ENCODE measurements at regions not wholly inside any gene's neighbourhood (a gene's known extent, or its start where the extent isn't known, plus 50 kb on each side); places are given as distances from the start of the nearest gene placed in this dataset.
A peak's percentile ranks its signal among the peaks of the same experiment; 100 is the strongest.

DNA sequence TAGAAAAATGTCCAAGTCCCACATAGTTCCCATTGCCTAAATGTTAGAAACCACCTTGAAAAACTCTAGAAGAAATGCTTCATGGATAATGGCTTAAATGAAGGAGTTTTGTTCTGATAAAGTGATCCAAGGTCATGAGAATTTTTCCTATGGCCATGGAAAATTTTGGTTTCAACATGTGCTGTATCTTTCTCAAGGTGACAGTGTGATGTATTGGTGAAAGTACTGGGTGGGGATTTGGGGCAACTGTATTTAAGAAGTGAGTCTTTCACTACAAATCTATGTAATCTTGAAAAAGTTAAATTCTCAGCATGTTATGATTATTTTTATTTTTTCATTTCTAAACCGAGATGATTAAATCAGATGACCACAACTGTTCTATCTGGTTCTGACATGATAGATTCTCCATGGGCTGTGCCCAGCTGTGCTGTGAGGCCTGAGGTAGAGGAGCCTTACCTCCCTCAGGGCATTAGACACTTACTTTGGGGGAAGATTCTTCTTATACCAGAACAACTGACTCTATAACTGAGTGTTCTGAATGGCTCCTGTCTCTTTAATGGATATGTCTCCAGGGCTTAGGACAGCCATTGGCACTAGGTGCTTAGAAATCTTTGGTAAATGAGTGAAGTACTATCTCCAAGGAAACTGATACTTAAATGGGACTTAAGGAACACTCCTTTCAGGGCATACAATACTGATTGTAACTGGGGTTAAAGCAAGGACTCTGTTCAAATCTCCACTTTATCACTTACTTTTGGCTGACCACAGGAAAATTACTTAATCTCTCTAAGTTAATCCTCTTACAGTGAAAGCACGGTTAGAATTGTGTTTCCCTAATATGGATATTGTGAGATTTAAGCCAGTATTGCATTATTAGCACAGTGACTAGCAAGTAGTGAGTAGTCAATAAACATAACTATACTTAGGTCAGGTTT lies 397.4 kb upstream of the MEF2C start:
- DNase-seq (ENCODE audit: low read depth), result no peak

DNA sequence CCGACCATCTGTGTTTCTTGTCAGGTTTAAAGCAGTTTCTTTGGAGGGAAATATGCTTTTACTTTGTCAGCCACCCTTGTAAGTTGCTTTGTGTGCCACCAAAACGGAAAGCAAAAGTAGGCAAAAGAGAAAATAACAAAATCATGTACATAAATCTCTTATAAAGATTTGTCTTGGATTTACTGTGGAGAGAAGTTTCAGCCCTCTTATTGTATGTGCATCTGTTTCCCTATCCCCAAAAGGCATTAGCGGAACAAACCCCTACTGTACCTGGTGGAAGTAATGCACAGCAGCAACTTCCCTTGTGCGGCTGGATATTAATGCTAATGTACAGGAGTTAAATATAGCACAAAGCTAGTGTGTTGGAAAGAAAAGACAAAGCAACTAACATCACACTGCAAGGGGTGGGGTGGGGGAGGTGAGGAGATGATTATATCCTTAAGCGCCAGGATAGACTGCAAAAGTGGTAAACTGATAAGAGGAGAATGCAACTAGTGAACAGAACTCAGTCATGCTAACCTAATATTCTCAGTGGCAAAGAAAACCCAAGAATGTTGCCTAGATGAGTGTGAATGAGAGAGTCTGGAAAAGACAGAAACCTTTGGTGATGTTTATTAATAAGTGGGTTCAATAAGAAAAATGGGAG lies 396.5 kb upstream of the MEF2C start:
- DNase-seq (ENCODE audit: low read depth), result no peak

DNA sequence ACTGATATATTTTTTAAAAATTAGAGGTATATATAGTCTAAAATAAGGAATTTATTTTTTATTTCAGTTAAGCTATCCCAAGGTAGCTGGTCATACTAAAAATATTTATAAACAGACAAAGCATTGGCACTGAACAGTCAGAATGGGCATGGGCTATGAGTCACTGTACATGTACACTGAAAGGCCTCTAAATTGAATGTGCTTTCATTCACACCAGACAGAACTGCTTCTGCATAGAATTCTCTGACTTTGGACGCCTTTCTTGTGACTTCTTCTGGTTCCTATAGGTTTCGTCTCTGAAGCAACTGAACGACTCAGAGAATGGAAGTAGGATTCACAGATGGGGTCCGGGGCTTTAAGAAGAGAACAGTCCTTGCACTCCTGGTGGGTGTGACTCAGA lies 394.8 kb upstream of the MEF2C start:
- peak; percentile 75 for DNase-seq (ENCODE audit: low read depth)

GRCh38 chr5:89276566-89277305 lies 393.8 kb upstream of the MEF2C start:
- peak; percentile 88 for DNase-seq (ENCODE audit: low read depth)

- DNase-seq (ENCODE audit: low read depth), result no peak
These were observed 392.3 kb upstream of the MEF2C start for GRCh38 chr5:89275066-89275855.

DNA sequence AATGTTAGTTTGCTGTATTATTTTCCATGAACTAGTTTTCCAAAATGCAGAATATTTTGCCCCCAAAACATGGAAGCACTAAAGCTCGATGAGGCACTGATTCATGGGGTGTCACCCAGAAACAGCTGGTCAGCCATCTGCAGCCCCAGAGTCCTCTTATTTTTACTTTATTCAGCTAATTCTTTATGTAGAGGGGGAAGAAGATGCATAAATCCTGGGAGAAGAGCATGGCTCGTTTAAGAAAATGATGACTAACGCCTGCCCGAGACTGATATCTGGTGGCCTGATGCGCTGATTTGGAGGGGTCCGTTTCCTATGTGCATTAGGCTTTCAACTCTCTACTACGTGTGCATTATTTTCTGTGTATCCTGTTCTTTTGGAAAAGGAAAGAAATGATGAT lies 390.3 kb upstream of the MEF2C start:
- no peak for DNase-seq (ENCODE audit: low read depth)

DNA sequence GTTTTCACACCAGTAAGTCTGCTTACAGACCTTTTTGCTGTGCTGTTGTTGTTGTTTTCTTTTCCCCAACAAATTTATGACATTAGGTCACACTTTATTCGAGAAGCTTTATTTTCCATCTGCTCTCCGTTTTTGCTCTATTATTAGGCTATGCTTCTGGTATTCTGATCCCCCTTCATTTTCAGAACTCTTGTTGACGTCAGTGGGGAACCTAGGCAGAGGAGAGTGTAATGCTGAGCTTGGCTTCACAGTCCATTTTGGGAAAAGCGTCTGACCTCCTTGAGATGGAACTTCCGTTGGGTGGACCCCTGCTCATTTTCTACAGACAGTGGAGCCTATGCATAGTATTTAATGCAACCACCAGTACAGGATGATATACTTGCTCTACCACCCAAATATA lies 387.9 kb upstream of the MEF2C start:
- DNase-seq (ENCODE audit: low read depth), result no peak

DNA sequence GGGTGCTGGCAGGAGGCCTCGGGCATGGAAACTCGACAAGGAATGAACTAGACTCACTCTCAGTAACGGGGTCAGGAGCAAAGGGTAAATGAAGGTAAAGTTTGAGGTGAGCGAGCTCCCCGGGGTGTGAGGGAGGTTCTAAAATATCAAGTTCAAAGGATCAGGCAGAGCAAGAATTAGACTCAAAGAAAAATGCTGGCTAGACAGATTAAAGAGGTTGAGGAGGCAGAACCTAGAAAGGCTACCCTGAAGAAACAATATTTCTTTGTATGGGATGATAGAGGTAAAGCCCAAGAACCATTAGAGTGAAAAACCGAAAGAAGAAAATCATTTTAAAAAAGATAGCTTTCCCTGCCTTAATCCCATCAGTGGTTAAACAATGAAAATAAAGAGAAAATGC lies 386.7 kb upstream of the MEF2C start:
- no peak for DNase-seq (ENCODE audit: low read depth)

- DNase-seq (ENCODE audit: low read depth), result no peak
These were observed 385.5 kb upstream of the MEF2C start for GRCh38 chr5:89268460-89268859.

DNA sequence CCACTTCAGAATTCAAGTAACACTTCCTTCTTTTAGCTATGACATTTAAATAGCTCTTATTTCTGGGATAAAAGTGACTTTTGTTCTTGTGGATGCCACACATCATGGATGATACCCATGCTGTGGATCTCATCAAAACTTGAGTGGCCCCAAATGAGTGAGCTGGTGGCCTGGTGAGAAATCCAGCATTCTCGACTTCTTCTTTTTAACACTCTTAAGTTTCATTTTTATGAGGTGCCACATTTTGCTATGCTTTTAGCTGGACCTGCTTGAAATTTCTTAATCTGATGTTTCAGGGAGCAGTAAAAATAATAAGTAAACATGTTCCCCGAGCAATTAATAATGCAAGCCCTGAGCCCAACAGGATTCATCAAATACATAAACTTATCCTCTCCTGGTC lies 384.8 kb upstream of the MEF2C start:
- no peak for DNase-seq (ENCODE audit: low read depth)

- DNase-seq (ENCODE audit: low read depth), result peak; percentile 73
These were observed 382.7 kb upstream of the MEF2C start for GRCh38 chr5:89265511-89266179.

DNA sequence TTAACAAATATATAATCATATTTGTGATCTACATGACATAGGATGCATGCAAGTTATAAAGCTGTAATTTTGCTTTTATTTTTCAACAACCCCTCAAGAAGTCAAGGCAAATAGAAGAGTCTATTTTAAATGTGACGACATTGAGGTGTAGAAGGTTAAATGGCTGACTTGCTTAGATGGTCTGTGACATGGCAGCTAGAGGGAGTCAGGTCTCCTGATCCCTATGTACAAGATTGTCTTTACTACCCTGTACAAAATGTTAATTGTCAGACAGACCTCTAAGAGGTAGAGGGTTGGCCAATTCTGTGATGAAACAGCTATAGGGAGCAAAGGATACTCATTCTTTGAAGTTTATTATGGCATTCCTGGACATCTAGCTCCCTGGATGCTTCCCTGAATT lies 380.9 kb upstream of the MEF2C start:
- DNase-seq (ENCODE audit: low read depth), result no peak

- no peak for DNase-seq (ENCODE audit: low read depth)
These were observed 379.0 kb upstream of the MEF2C start for GRCh38 chr5:89262030-89262429.

DNA sequence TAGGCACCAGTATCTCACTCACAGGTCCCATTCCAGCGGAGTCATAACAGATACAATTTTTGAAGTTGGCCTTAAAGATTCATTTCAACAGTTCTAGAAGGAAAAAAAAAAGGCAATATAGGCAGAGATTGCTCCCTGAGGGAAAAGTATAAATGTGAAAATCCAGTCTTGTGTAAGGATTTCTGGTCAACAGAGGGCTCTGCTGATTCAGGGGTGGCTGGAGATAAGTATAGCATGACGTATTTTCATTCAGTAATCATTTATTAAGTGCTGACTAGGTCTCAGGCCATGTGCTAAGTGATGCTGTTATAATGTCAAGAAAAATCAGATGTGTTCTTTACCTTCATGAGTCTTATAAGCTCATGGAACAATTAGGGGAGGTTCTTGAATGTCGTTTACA lies 377.3 kb upstream of the MEF2C start:
- DNase-seq (ENCODE audit: low read depth), result no peak

DNA sequence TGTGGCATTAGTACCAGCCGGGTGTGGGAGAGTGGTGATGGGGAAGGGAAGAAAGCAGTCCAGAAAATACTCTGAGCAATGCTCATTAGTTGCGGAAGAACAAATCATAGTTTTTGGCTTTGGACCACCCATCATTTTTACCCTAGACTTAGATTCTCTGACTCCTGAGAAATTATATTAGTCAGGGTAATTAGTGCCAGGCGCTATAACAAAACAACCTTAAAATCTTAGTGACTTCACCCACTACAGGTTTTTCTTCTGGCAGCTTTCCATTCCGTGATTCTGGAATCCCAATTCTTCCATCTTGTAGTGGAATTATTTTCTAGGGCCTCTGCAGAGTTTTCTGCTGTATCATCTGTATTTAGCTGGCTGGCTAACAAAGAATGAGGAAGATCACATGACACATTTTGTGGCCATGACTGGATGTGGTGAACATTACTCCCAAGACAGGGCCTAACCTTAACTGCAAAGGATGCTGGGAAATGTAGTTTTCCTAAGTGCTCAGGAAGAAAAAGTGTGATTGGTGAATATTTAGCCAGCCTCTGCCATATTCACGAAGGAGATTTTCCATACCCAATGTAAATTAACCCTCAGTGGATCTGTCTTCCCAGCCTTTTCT lies 373.0 kb upstream of the MEF2C start:
- DNase-seq (ENCODE audit: low read depth), result peak; percentile 83

GRCh38 chr5:89253666-89254352 lies 370.8 kb upstream of the MEF2C start:
- DNase-seq (ENCODE audit: low read depth), result no peak

DNA sequence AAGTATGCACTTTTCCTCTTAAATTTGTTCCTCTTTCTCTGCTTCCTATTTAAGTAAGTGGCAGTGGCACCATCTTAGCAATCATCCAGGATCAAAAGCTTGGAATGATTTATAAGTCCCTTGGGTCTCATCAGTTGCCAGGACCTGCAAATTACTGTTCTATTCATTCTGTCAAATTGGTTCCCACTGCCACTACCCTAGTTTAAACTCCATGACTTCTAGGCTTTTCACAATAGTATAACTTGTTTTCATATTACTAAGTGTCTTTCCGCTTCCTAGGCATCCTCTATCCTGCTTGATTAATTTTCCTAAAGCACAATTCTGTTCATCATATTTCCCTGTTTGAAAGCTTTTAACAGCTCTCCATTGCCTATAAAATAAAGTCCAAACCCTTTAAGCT lies 363.9 kb upstream of the MEF2C start:
- no peak for DNase-seq (ENCODE audit: low read depth)

GRCh38 chr5:89246252-89246651 lies 363.3 kb upstream of the MEF2C start:
- DNase-seq (ENCODE audit: low read depth), result peak; percentile 49

GRCh38 chr5:89243611-89244010 lies 360.6 kb upstream of the MEF2C start:
- DNase-seq (ENCODE audit: low read depth), result no peak

GRCh38 chr5:89241186-89241585 lies 358.2 kb upstream of the MEF2C start:
- DNase-seq (ENCODE audit: low read depth), result no peak

Measured in HT1080 (cell line).